HUES48 (cell line): ENCODE measurements at regions not wholly inside any gene's neighbourhood (a gene's known extent, or its start where the extent isn't known, plus 50 kb on each side); places are given as distances from the start of the nearest gene placed in this dataset.
A peak's percentile ranks its signal among the peaks of the same experiment; 100 is the strongest.

Experiments
- H3K27ac ChIP-seq: one replicate; pipeline ENCODE4 v1.7.0; 2013; ENCODE audit warnings: low read depth, low read length, inconsistent platforms
- H3K27me3 ChIP-seq: 2 replicates; pipeline ENCODE4 v1.6.1; 2013; ENCODE audit warnings: mild to moderate bottlenecking, low read length; ENCODE audit not compliant: control insufficient read depth, insufficient read depth
- H3K36me3 ChIP-seq: 2 replicates; pipeline ENCODE4 v1.6.1; 2013; ENCODE audit warnings: low read length; ENCODE audit not compliant: control insufficient read depth, insufficient read depth
- H3K4me1 ChIP-seq: 2 replicates; pipeline ENCODE4 v1.6.1; 2013; ENCODE audit warnings: mild to moderate bottlenecking, low read length; ENCODE audit not compliant: control insufficient read depth, insufficient read depth
- H3K4me3 ChIP-seq: 2 replicates; pipeline ENCODE4 v1.5.1; 2013; ENCODE audit warnings: mild to moderate bottlenecking, low read depth, low read length
- H3K9ac ChIP-seq: 2 replicates; pipeline ENCODE4 v1.6.1; 2013; ENCODE audit warnings: mild to moderate bottlenecking, low read depth, low read length, moderate library complexity
- H3K9me3 ChIP-seq: 2 replicates; pipeline ENCODE4 v1.6.1; 2013; ENCODE audit warnings: low read length; ENCODE audit not compliant: control insufficient read depth, insufficient read depth

GRCh38 chr16:49056546-49056945 lies 225.1 kb downstream of the CBLN1 start:
- H3K27ac ChIP-seq = no peak overlapping the region
- no peak overlapping the region for H3K4me3 ChIP-seq
- peaks cover 12% of the 10 kb centered on the region for H3K4me1 ChIP-seq
- no peaks in the 10 kb centered on the region for H3K36me3 ChIP-seq
- no peaks in the 10 kb centered on the region for H3K27me3 ChIP-seq
- H3K9ac ChIP-seq = no peak overlapping the region
- no peaks in the 10 kb centered on the region for H3K9me3 ChIP-seq

- Histone ChIP-seq H3K36me3 (no peaks in the 10 kb centered on the region), H3K4me1 (peaks cover 12% of the 10 kb centered on the region), H3K27ac (no peak overlapping the region), H3K9me3 (no peaks in the 10 kb centered on the region), H3K27me3 (no peaks in the 10 kb centered on the region), H3K4me3 (no peak overlapping the region), H3K9ac (no peak overlapping the region)
Measured at GRCh38 chr16:49055824-49056545, 225.7 kb downstream of the CBLN1 start.

- Histone ChIP-seq H3K27ac (no peak overlapping the region), H3K9me3 (no peaks in the 10 kb centered on the region), H3K4me3 (no peak overlapping the region), H3K27me3 (no peaks in the 10 kb centered on the region), H3K36me3 (no peaks in the 10 kb centered on the region), H3K9ac (no peak overlapping the region), H3K4me1 (peaks cover 12% of the 10 kb centered on the region)
Measured at GRCh38 chr16:49055291-49055690, 226.3 kb downstream of the CBLN1 start.

- peaks cover 12% of the 10 kb centered on the region for H3K4me1 ChIP-seq
Measured at GRCh38 chr16:49054606-49055005, 227.0 kb downstream of the CBLN1 start.

GRCh38 chr16:49052846-49053245 lies 228.8 kb downstream of the CBLN1 start:
- no peaks in the 10 kb centered on the region for H3K36me3 ChIP-seq
- no peak overlapping the region for H3K9ac ChIP-seq
- H3K4me1 ChIP-seq = peaks cover 12% of the 10 kb centered on the region
- no peak overlapping the region for H3K4me3 ChIP-seq
- no peaks in the 10 kb centered on the region for H3K27me3 ChIP-seq
- peak overlapping the region; percentile 1 for H3K27ac ChIP-seq
- H3K9me3 ChIP-seq = no peaks in the 10 kb centered on the region

More at GRCh38 chr16:49054606-49055005, 227.0 kb downstream of the CBLN1 start:
- Histone ChIP-seq H3K36me3 (no peaks in the 10 kb centered on the region), H3K4me3 (no peak overlapping the region), H3K9ac (no peak overlapping the region), H3K27ac (no peak overlapping the region), H3K27me3 (no peaks in the 10 kb centered on the region), H3K9me3 (no peaks in the 10 kb centered on the region)

GRCh38 chr16:49051576-49051975 lies 230.1 kb downstream of the CBLN1 start:
- Histone ChIP-seq H3K4me3 (no peak overlapping the region), H3K36me3 (no peaks in the 10 kb centered on the region), H3K9ac (no peak overlapping the region), H3K9me3 (no peaks in the 10 kb centered on the region), H3K4me1 (peaks cover 11% of the 10 kb centered on the region), H3K27me3 (no peaks in the 10 kb centered on the region), H3K27ac (no peak overlapping the region)

GRCh38 chr16:49050607-49051006 lies 231.0 kb downstream of the CBLN1 start:
- Histone ChIP-seq H3K27me3 (no peaks in the 10 kb centered on the region), H3K27ac (no peak overlapping the region), H3K36me3 (no peaks in the 10 kb centered on the region), H3K9ac (no peak overlapping the region), H3K9me3 (no peaks in the 10 kb centered on the region), H3K4me3 (no peak overlapping the region), H3K4me1 (peaks cover 2% of the 10 kb centered on the region)

GRCh38 chr16:49049644-49050043 lies 232.0 kb downstream of the CBLN1 start:
- no peak overlapping the region for H3K4me3 ChIP-seq
- no peaks in the 10 kb centered on the region for H3K36me3 ChIP-seq
- no peaks in the 10 kb centered on the region for H3K27me3 ChIP-seq
- H3K9ac ChIP-seq = no peak overlapping the region
- no peaks in the 10 kb centered on the region for H3K9me3 ChIP-seq
- H3K27ac ChIP-seq = no peak overlapping the region
- H3K4me1 ChIP-seq = no peaks in the 10 kb centered on the region

- Histone ChIP-seq H3K9me3 (no peaks in the 10 kb centered on the region), H3K4me1 (no peaks in the 10 kb centered on the region), H3K27me3 (no peaks in the 10 kb centered on the region), H3K27ac (no peak overlapping the region), H3K9ac (no peak overlapping the region), H3K4me3 (no peak overlapping the region), H3K36me3 (no peaks in the 10 kb centered on the region)
Measured at GRCh38 chr16:49049191-49049590, 232.4 kb downstream of the CBLN1 start.

GRCh38 chr16:49048557-49048956 lies 233.1 kb downstream of the CBLN1 start:
- no peaks in the 10 kb centered on the region for H3K27me3 ChIP-seq
- H3K27ac ChIP-seq = no peak overlapping the region
- no peaks in the 10 kb centered on the region for H3K36me3 ChIP-seq

GRCh38 chr16:49036126-49036525 lies 245.5 kb downstream of the CBLN1 start:
- H3K9me3 ChIP-seq = no peaks in the 10 kb centered on the region
- H3K9ac ChIP-seq = no peak overlapping the region
- no peak overlapping the region for H3K4me3 ChIP-seq
- H3K27ac ChIP-seq = no peak overlapping the region
- no peaks in the 10 kb centered on the region for H3K27me3 ChIP-seq
- no peaks in the 10 kb centered on the region for H3K4me1 ChIP-seq
- H3K36me3 ChIP-seq = no peaks in the 10 kb centered on the region

More at GRCh38 chr16:49048557-49048956, 233.1 kb downstream of the CBLN1 start:
- Histone ChIP-seq H3K9ac (no peak overlapping the region), H3K9me3 (no peaks in the 10 kb centered on the region), H3K4me3 (no peak overlapping the region), H3K4me1 (no peaks in the 10 kb centered on the region)
